GM19240 (cell line): ENCODE measurements at regions not wholly inside any gene's neighbourhood (a gene's known extent, or its start where the extent isn't known, plus 50 kb on each side); places are given as distances from the start of the nearest gene placed in this dataset.
"Not testable (repeated sequence)": the region's sequence is repeated elsewhere in the genome, so short reads cannot be mapped to it uniquely, and the experiment has no call there.

Source experiments
- DNase-seq: peaks from one replicate; pipeline ENCODE4 v3.0.0; 2011; ENCODE audit warnings: low spot score; ENCODE audit not compliant: insufficient read length

DNA sequence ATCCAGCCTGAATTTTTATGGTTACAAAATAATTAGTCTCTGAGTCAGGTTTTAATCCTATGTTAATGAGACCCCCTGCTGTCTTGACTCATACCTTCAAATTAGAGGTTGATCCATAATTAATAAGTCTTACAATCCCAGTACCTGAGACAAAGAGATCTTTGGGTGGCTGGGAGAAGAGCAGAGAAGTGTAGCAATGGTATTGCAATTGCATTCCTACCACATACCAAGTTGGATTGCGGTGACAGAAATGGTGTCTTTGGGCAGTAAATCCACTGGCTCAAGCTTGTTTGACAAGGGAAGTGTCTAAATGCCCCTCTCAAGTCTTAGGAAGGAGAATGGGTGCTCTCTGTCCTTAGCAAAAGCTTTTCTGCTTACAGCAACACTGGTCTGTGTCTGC lies 150.4 kb downstream of the BTBD3 start:
- no peak for DNase-seq

DNA sequence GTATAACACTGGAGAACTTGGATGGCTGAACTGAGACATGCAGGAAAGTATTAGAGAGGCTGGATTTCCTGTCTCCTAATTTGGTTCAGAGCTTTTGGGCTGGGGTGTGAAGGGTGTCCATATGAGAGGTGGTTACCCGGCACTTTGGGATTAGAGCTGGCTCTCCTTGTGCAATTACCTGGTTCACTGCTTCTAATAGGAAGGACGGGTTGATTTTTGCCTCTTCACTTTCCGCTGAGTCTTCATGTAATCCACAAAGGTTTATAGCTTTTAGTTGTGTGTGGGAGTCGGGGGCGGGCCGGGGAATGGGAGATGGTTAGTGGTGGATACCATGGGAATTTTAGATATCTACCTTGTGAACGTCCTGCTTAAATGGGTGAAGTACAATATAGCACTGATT lies 151.5 kb downstream of the BTBD3 start:
- DNase-seq, result no peak

- no peak for DNase-seq
Observed at GRCh38 chr20:12072221-12072953, 154.7 kb downstream of the BTBD3 start.

DNA sequence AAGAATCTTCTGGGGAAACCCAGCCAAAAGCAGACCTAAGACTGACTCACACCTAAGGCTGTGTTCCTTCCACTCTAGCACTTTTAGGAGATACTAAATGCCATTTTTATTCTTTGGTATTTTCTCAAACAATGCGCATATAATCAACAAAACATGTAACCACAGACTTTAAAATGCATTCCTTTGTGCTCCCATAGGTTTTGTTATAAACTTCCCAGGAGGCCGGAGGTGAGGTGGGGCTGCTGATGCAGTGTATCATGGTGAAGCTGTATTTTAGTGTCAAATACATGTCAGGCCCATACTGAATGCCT lies 155.2 kb downstream of the BTBD3 start:
- DNase-seq, result no peak

GRCh38 chr20:12074111-12074655 lies 156.5 kb downstream of the BTBD3 start:
- no peak for DNase-seq

DNA sequence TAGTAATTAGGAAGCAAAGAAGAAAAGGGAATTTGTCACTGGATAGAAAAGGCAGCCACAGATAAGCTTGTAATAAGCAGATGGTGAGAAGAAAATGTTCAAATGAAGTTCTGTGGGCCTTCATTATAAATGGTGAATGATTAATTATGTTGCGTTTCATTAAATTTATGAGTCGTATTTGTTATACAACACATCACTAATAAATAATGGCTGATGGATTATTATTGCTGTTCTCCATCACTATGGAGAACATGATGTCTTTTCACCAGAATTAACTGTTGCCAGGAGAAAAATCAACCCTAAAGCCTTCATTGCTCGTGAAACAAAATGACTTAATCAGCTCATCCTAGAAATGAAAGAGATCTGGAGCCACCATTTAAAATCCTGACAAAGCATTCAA lies 158.5 kb downstream of the BTBD3 start:
- no peak for DNase-seq

DNA sequence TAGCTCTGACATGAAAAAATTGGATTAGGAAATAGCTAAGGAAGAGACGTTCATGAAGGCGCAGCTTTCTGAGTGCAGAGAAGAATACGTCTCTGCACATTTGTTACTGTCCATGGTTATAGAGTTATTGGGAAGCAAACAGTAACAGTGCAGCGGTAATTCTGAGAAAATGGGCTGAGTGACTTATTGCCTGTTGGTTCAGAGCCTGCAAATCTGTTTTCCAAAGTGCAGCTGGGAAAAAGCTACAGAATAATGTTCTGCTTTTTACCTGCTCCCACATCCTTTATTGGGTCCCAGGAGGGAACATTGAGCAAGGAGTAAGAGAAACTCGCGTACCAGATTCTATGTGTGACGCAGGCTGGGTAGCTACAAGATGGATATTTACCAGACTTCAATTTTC lies 160.2 kb downstream of the BTBD3 start:
- no peak for DNase-seq

DNA sequence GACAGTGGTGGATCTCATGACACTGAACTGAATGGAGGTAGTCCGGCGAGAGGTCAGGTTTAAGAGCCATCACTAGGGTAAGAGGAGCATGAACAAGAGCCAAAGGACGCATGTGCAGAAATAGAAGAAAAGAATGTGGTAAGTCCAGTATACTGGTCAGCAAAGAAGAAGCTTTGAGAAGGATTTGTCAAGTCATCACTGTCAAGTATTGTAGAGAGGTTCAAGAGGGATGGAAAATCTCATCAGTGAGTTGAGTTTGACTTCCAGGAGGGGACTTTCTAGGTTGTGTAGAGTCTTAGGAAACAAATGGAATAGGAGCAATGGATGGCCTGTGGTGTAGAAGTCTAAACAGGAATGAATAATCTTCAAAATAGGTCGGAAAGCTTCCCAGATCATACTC lies 161.8 kb downstream of the BTBD3 start:
- DNase-seq, result no peak

DNA sequence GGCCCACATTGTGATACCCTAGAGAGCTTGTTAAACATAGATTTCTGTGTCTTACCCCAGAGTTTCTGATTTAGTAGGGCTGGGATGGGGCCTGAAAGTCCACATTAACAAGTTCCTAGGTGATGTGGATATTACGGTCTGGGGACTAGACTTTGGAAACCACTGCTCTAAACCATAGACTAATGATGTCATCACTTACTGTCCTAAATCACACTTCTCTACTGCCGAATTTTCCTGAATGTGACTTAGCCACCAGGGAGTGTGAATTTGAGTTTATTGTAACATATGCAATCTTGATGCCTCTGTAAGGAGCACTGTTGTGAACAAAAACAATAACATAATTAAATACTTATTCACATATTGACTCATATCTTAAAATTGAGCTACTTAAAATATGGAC lies 165.6 kb downstream of the BTBD3 start:
- no peak for DNase-seq

DNA sequence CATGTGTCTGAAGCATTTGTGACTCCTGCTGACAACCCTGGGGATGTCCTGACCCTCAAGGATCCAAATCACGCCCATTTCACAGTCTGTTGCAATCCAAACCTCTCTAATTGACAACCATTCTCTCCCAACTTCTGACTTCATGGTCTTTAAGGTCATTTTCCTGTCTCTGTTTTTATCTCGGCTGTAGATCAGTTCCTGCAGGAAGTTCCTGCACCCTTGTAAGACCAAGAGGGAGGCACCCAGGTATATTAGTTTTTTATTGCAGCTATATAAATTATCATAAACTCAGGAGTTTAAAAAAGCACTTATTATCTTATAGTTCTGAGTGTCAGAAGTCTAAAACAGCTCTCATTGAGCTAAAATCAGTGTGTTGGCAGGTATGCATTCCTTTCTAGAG lies 166.8 kb downstream of the BTBD3 start:
- no peak for DNase-seq

GRCh38 chr20:12086359-12086758 lies 168.7 kb downstream of the BTBD3 start:
- DNase-seq, result no peak

DNA sequence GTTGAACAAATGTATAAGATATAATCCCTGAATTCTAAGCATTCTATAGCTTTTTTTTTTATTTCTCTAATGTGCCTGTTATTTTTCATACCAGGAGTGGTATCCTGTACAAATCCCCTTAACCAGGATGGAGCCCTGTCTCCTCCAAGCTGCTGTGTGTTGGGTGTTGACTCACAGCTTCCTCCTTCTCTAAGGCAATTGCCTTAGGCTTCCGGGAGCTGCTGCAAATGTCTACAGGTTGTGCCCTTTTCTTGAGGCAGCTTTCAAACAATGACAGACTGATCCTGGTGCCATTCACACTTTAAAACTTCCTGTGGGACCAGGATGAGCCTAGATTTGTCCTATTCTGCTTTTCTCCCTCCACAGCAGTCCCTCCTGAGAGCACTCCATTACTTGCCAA lies 173.2 kb downstream of the BTBD3 start:
- no peak for DNase-seq

GRCh38 chr20:12093057-12093796 lies 175.5 kb downstream of the BTBD3 start:
- DNase-seq, result no peak

DNA sequence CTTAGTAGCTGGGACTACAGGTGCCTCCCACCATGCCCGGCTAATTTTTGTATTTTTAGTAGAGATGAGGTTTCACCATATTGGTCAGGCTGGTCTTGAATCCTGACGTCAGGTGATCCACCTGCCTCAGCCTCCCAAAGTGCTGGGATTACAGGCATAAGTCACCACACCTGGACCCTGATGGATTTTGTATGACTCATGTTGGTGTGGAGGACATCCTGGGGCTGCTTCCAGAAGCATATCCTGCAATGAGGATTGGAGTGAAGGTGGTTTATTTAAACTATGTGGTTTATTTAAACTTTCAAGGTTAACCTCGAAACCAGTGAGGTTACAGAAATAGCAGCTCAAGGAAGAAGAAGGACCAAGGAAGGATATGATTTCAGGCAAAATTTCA lies 176.1 kb downstream of the BTBD3 start:
- DNase-seq, result not testable (repeated sequence)

- no peak for DNase-seq
Observed at GRCh38 chr20:12095180-12095920, 177.7 kb downstream of the BTBD3 start.

- no peak for DNase-seq
Observed at GRCh38 chr20:12098421-12098820, 180.7 kb downstream of the BTBD3 start.

GRCh38 chr20:12108846-12109245 lies 191.2 kb downstream of the BTBD3 start:
- no peak for DNase-seq

GRCh38 chr20:12110274-12110673 lies 192.6 kb downstream of the BTBD3 start:
- DNase-seq, result no peak

GRCh38 chr20:12110711-12111110 lies 193.0 kb downstream of the BTBD3 start:
- DNase-seq, result no peak

GRCh38 chr20:12111431-12112088 lies 193.9 kb downstream of the BTBD3 start:
- DNase-seq, result no peak

DNA sequence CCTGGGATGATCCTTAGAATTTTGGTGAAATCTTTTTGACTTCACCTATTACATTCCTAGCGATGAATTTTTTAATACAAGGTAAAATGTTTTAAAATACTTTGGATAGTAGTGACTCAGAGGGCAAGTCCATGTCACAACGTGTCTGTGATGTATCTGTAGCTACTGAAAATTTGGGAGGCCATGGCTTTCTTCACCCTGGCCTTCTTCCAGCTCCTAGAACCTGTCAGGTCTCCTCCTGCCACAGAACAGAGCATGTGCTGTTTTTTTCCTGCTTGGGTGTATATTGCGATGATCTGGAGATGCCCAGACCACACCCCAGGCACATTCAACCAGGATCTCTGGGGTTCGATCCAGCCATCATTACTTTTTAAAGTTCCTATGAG lies 194.4 kb downstream of the BTBD3 start:
- no peak for DNase-seq

DNA sequence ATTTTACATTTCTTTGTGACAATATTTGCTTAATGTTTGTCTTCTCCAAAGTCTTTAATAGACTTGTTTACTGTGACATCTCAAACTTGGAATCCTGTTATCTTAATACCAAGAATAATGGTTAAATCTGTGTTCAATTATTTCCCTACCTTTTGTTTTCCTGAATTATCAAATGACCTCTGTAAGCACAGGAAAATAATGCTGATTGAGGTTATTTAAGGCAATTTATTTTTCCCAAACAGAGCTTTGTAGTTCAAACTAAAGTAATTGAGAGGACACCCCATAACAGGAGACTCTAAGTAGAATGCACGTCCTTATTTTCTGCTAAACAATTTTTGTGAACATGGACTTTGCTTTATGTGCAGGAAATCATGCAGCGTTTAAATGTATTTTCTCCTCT lies 195.0 kb downstream of the BTBD3 start:
- DNase-seq, result no peak
